Neural crest cell (in vitro differentiated cells): ENCODE measurements at regions not wholly inside any gene's neighbourhood (a gene's known extent, or its start where the extent isn't known, plus 50 kb on each side); places are given as distances from the start of the nearest gene placed in this dataset.

Source experiments
- DNase-seq: peaks from one replicate; pipeline ENCODE4 v3.0.0; 2021; ENCODE audit warnings: low read depth, mixed read lengths, low spot score
- H3K27ac Mint-ChIP-seq: one replicate; pipeline ENCODE4 v1.8.0; 2021; ENCODE audit warnings: mild to moderate bottlenecking, mixed read lengths; ENCODE audit not compliant: unreplicated experiment
- H3K27me3 Mint-ChIP-seq: 2 replicates; pipeline ENCODE4 v1.8.0; 2021; ENCODE audit warnings: low read depth, mild to moderate bottlenecking, mixed read lengths
- H3K36me3 Mint-ChIP-seq: 2 replicates; pipeline ENCODE4 v1.8.0; 2021; ENCODE audit warnings: low read depth, mild to moderate bottlenecking, mixed read lengths
- H3K4me1 Mint-ChIP-seq: 2 replicates; pipeline ENCODE4 v1.8.0; 2021; ENCODE audit warnings: mixed read lengths
- H3K4me3 Mint-ChIP-seq: one replicate; pipeline ENCODE4 v1.8.0; 2021; ENCODE audit warnings: mild to moderate bottlenecking, mixed read lengths
- H3K9me3 Mint-ChIP-seq: 2 replicates; pipeline ENCODE4 v1.8.0; 2021; ENCODE audit warnings: mixed read lengths
- CTCF ChIP-seq: fragments of 200-600 bp; sonication (generic); conservative IDR thresholded peaks from 2 replicates; pipeline ENCODE4 v1.5.0; 2021; ENCODE audit warnings: antibody characterized with exemption, mild to moderate bottlenecking

DNA sequence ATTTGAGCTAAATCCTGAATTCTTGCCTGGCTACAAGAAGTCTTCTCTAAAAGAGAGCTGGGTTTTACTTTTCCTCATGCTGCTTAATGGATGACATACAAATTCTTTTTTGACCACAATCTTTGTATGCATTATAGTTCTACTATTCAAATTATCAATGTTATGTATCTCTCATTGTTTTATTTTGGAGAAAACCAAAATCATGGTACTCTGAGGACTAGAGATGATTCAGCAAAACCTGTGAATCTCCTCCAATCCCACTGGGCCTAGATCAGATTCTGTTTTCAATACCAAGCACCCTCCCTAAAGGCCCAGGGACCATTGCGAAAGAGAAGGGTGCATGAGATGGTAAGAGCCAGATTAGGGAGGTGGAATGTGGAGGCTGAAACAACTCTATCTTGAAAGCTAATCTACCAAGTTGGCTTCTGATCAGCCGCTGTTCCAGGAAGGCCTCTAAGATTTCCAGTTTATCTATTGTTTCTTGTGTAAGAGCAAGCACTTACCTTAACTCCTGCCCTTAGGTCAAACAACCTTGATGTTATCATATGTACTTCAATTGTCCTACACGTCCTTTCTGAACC is 547.2 kb downstream of the PLPP3 start:
- Mint-ChIP-seq H3K9me3 (peaks cover 5% of the 10 kb centered on the region), H3K27me3 (no peaks in the 10 kb centered on the region), H3K4me3 (no peak overlapping the region), H3K4me1 (peaks cover 1% of the 10 kb centered on the region), H3K36me3 (no peaks in the 10 kb centered on the region), H3K27ac (no peak overlapping the region)
- DNase-seq: no peak
- no peak for TF ChIP-seq CTCF

DNA sequence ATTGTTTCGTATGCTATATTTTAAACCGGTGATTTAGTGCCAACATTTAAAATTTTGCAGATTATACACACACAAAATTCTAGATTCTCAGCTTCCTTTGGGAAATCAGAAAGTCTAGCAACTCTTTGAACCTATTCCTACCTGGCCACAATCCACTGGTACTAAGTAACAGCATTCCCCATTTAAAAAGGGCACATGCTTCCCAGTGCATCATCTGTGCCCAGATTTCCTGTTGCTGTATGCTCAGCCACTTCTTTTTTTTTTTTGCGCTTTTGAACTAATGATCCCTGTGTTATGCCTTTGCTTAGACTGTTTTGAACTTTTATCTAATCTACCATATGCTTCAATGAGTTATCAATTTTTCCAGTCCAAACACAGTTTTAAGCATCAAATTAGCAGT is 548.4 kb downstream of the PLPP3 start:
- peaks cover 5% of the 10 kb centered on the region for H3K9me3 Mint-ChIP-seq
- no peak overlapping the region for H3K27ac Mint-ChIP-seq
- no peak for TF ChIP-seq CTCF
- no peaks in the 10 kb centered on the region for H3K27me3 Mint-ChIP-seq
- DNase-seq: no peak
- H3K4me1 Mint-ChIP-seq: no peaks in the 10 kb centered on the region
- no peak overlapping the region for H3K4me3 Mint-ChIP-seq
- H3K36me3 Mint-ChIP-seq: no peaks in the 10 kb centered on the region

DNA sequence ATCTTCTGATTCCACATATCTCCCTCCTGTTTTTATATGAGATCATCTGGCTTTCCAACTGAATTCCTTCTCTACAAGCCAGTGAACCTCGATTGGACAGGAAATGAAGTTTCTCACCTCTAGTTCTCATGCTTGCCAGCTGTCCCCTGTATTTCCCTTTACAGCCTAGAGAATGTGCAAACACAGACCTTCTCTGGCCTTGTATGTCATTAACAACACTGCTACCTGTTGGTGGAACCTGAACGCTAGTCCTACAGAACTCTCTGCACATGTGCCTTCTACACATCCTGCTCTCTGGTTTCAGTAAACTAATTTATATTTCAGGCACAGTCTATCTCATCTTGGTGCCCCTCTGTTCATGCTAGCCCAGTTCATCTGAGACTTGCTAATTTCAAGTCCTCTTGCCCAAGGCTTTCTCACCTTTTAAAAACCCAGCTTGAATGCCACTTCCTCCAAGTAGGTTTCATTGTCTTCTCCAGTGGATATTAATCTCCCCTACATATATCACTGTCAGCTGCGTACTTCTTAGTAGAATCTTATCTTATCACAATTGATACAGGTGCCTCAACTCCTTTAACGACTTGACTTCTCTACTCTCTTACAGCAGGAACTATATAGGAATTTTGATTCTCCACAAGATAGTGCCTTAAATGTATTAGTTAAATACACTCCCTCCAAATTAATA is 549.9 kb downstream of the PLPP3 start:
- H3K27me3 Mint-ChIP-seq: no peaks in the 10 kb centered on the region
- no peaks in the 10 kb centered on the region for H3K4me1 Mint-ChIP-seq
- H3K36me3 Mint-ChIP-seq: no peaks in the 10 kb centered on the region
- no peak for DNase-seq
- no peak overlapping the region for H3K4me3 Mint-ChIP-seq
- TF ChIP-seq CTCF: no peak
- H3K27ac Mint-ChIP-seq: no peak overlapping the region
- peaks cover 5% of the 10 kb centered on the region for H3K9me3 Mint-ChIP-seq

GRCh38 chr1:56028911-56029310 is 550.5 kb downstream of the PLPP3 start:
- TF ChIP-seq CTCF: no peak
- Mint-ChIP-seq H3K4me3 (no peak overlapping the region), H3K9me3 (peaks cover 5% of the 10 kb centered on the region), H3K27ac (no peak overlapping the region), H3K27me3 (no peaks in the 10 kb centered on the region), H3K36me3 (no peaks in the 10 kb centered on the region), H3K4me1 (no peaks in the 10 kb centered on the region)
- DNase-seq: no peak

GRCh38 chr1:56028244-56028643 is 551.1 kb downstream of the PLPP3 start:
- Mint-ChIP-seq H3K9me3 (peaks cover 7% of the 10 kb centered on the region), H3K27ac (no peak overlapping the region), H3K36me3 (no peaks in the 10 kb centered on the region), H3K4me3 (no peak overlapping the region), H3K4me1 (no peaks in the 10 kb centered on the region), H3K27me3 (no peaks in the 10 kb centered on the region)
- no peak for TF ChIP-seq CTCF
- no peak for DNase-seq
